ENCODE measurements at regions not wholly inside any gene's neighbourhood (a gene's known extent, or its start where the extent isn't known, plus 50 kb on each side); places are given as distances from the start of the nearest gene placed in this dataset.

DNA sequence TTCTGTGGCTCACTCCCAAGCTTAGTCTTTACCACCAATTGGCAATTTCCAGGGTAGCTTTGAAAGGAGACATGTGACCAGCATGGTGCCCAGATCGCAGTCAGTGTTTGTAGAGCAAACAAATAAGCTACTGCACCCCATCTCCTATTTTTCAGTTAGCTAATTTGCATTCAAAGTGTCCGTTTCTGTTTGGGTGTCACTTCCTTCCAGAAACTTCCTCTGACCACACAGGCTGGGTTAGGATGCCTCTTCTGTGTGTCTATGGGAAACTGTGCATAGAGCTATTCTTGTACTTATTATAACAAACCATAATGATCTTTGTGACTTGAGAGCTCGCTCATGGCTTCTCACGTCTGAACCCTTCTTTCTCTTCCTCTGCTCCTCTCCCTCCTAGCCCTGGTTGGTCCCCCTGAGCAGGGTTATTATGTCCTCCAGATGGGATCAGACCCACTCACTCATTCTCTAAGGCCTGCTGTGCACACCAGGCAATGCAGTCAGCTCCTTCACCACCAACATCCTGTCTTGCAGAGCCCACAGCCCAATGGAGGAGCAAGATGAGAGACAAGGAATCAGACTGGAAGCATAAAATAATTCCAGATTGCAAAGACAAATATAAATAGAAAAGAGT, 101.2 kb upstream of the ALK start:
- TF ChIP-seq, protein P1, sequence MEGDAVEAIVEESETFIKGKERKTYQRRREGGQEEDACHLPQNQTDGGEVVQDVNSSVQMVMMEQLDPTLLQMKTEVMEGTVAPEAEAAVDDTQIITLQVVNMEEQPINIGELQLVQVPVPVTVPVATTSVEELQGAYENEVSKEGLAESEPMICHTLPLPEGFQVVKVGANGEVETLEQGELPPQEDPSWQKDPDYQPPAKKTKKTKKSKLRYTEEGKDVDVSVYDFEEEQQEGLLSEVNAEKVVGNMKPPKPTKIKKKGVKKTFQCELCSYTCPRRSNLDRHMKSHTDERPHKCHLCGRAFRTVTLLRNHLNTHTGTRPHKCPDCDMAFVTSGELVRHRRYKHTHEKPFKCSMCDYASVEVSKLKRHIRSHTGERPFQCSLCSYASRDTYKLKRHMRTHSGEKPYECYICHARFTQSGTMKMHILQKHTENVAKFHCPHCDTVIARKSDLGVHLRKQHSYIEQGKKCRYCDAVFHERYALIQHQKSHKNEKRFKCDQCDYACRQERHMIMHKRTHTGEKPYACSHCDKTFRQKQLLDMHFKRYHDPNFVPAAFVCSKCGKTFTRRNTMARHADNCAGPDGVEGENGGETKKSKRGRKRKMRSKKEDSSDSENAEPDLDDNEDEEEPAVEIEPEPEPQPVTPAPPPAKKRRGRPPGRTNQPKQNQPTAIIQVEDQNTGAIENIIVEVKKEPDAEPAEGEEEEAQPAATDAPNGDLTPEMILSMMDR (IDR thresholded peaks at IDR 0.05; ENCODE audit: low read depth, low read length), result no peak
- TF ChIP-seq POLR2A (IDR thresholded peaks at IDR 0.05; ENCODE audit: extremely low read depth, insufficient read length) (no peak), MYC (IDR thresholded peaks at IDR 0.05; ENCODE audit: low read depth, low read length) (no peak)
- TF ChIP-seq, protein P2, sequence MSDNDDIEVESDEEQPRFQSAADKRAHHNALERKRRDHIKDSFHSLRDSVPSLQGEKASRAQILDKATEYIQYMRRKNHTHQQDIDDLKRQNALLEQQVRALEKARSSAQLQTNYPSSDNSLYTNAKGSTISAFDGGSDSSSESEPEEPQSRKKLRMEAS (IDR thresholded peaks at IDR 0.05; ENCODE audit: low read depth, low read length), result no peak
